GM23248 (cell line): ENCODE measurements at regions not wholly inside any gene's neighbourhood (a gene's known extent, or its start where the extent isn't known, plus 50 kb on each side); places are given as distances from the start of the nearest gene placed in this dataset.

ENCODE experiments used
- DNase-seq: peaks from one replicate; pipeline ENCODE4 v3.0.0-alpha.2; 2015
- H2AFZ ChIP-seq: fragments of 200-600 bp; sonication (generic); 2 replicates; pipeline ENCODE4 v1.6.1; 2016; ENCODE audit warnings: antibody characterized with exemption
- H3F3A ChIP-seq: fragments of 200-600 bp; sonication (generic); 2 replicates; pipeline ENCODE4 v1.6.1; 2016; ENCODE audit warnings: mild to moderate bottlenecking, antibody characterized with exemption, mixed run types; ENCODE audit not compliant: insufficient read depth
- H3K27ac ChIP-seq: fragments of 200-600 bp; sonication (generic); 2 replicates; pipeline ENCODE4 v1.5.1; 2016; ENCODE audit warnings: mild to moderate bottlenecking
- H3K27me3 ChIP-seq: fragments of 200-600 bp; sonication (generic); replicated peaks from 2 replicates; pipeline ENCODE4 v1.6.1; 2016; ENCODE audit warnings: mild to moderate bottlenecking; ENCODE audit not compliant: insufficient read depth
- H3K36me3 ChIP-seq: fragments of 200-600 bp; sonication (generic); 2 replicates; pipeline ENCODE4 v1.6.1; 2016; ENCODE audit warnings: low read depth, mild to moderate bottlenecking
- H3K4me1 ChIP-seq: fragments of 200-600 bp; sonication (generic); 2 replicates; pipeline ENCODE4 v1.6.1; 2016; ENCODE audit warnings: mild to moderate bottlenecking; ENCODE audit not compliant: insufficient read depth
- H3K4me2 ChIP-seq: fragments of 200-600 bp; sonication (generic); one replicate; pipeline ENCODE4 v1.6.1; 2016; ENCODE audit warnings: mild to moderate bottlenecking; ENCODE audit not compliant: unreplicated experiment
- H3K4me3 ChIP-seq: fragments of 200-600 bp; sonication (generic); 2 replicates; pipeline ENCODE4 v1.5.1; 2016; ENCODE audit warnings: mild to moderate bottlenecking
- H3K79me2 ChIP-seq: fragments of 200-600 bp; sonication (generic); 2 replicates; pipeline ENCODE4 v1.6.1; 2016; ENCODE audit warnings: mild to moderate bottlenecking; ENCODE audit not compliant: insufficient read depth
- H3K9ac ChIP-seq: fragments of 200-600 bp; sonication (generic); 2 replicates; pipeline ENCODE4 v1.6.1; 2016; ENCODE audit warnings: mild to moderate bottlenecking
- H3K9me2 ChIP-seq: fragments of 200-600 bp; sonication (generic); 2 replicates; pipeline ENCODE4 v1.6.1; 2016; ENCODE audit warnings: mixed run types, mild to moderate bottlenecking, moderate library complexity; ENCODE audit not compliant: insufficient read depth
- H3K9me3 ChIP-seq: fragments of 200-600 bp; sonication (generic); one replicate; pipeline ENCODE4 v1.6.1; 2017; ENCODE audit warnings: low read depth
- H4K20me1 ChIP-seq: fragments of 200-600 bp; sonication (generic); 2 replicates; pipeline ENCODE4 v1.6.0; 2016; ENCODE audit not compliant: insufficient read depth
- EZH2 ChIP-seq: fragments of 200-600 bp; sonication (generic); IDR thresholded peaks from 2 replicates; pipeline ENCODE4 v1.6.1; 2018; ENCODE audit warnings: antibody characterized with exemption, mild to moderate bottlenecking; ENCODE audit not compliant: insufficient read depth, poor library complexity, severe bottlenecking
- EZH2phosphoT487 ChIP-seq: fragments of 200-600 bp; sonication (generic); IDR thresholded peaks from 2 replicates; pipeline ENCODE4 v1.6.1; 2018; ENCODE audit warnings: antibody characterized with exemption, moderate library complexity, mild to moderate bottlenecking, low read depth; ENCODE audit not compliant: insufficient read depth
- WGBS, 2 experiments: methylation state at CpG; one replicate each; pipeline ENCODE4 v1.1.6; 2015 to 2017; ENCODE audit warnings: low lambda C conversion rate in 2 of 2, low coverage in 1 of 2; ENCODE audit errors: missing lambda C conversion rate in 2 of 2; 5-methylcytosine and 5-hydroxymethylcytosine counted together
- in situ Hi-C: fragments of 300-500 bp; cut with MboI; formaldehyde crosslinking; loops from 2 replicates; pipeline ENCODE4 v1.15.0; 2020

- TF ChIP-seq EZH2 (no peak), EZH2phosphoT487 (no peak)
These were observed 63.4 kb upstream of the MAP3K7 start for GRCh38 chr6:90650041-90650940.

GRCh38 chr6:90648873-90649272 is 62.0 kb upstream of the MAP3K7 start:
- H3K27ac ChIP-seq = no peak overlapping the region
- H3K79me2 ChIP-seq = no peaks in the 10 kb centered on the region
- TF ChIP-seq EZH2 (no peak), EZH2phosphoT487 (no peak)
- H3K27me3 ChIP-seq = no peaks in the 10 kb centered on the region
- no peak overlapping the region for H2AFZ ChIP-seq
- H3K4me3 ChIP-seq = no peak overlapping the region
- H3F3A ChIP-seq = no peaks in the 10 kb centered on the region
- H3K9me3 ChIP-seq = no peaks in the 10 kb centered on the region
- in situ Hi-C loops = no loop called here
- H3K4me1 ChIP-seq = no peaks in the 10 kb centered on the region
- 9 to 25% methylated on average over 1 of the region's 1 CpG for WGBS, 2 experiments
- no peak for DNase-seq
- H3K9me2 ChIP-seq = no peaks in the 10 kb centered on the region
- no peaks in the 10 kb centered on the region for H4K20me1 ChIP-seq
- no peak overlapping the region for H3K4me2 ChIP-seq
- H3K36me3 ChIP-seq = no peaks in the 10 kb centered on the region
- H3K9ac ChIP-seq = no peak overlapping the region

More at GRCh38 chr6:90650041-90650940, 63.4 kb upstream of the MAP3K7 start:
- Histone ChIP-seq H3K9me2 (no peaks in the 10 kb centered on the region), H3K27me3 (no peaks in the 10 kb centered on the region), H3K4me1 (no peaks in the 10 kb centered on the region), H3K27ac (no peak overlapping the region), H2AFZ (no peak overlapping the region), H3F3A (no peaks in the 10 kb centered on the region), H4K20me1 (no peaks in the 10 kb centered on the region), H3K79me2 (no peaks in the 10 kb centered on the region), H3K9ac (no peak overlapping the region), H3K4me3 (no peak overlapping the region), H3K9me3 (no peaks in the 10 kb centered on the region), H3K4me2 (no peak overlapping the region), H3K36me3 (no peaks in the 10 kb centered on the region)
- no peak for DNase-seq
- in situ Hi-C loops = no loop called here
- 19 to 21% methylated on average over 8 of the region's 8 CpGs for WGBS, 2 experiments

- H3K9ac ChIP-seq = no peak overlapping the region
- 0 to 2% methylated on average over 1 of the region's 1 CpG for WGBS, 2 experiments
These were observed 60.1 kb upstream of the MAP3K7 start for GRCh38 chr6:90646940-90647339.

DNA sequence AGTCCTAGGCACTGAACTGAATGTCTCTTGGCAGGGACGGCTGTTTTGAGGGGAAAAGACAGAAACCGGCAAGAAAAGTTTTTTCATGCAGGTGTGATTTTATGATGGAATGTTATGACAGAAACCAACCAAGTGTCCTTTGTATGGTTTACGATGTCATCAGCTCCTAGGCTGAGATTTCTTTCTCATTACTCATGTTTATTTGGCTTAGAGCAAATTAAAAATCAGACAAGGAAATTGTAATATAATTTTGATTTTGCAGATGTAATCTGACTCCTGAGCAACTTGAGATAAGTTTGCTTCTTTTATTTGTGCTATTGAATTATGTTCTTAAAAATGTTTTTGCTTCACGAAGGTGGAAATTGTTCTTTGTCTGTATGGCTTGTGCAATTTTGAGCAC is 58.8 kb upstream of the MAP3K7 start:
- DNase-seq = no peak
- Histone ChIP-seq H3K4me2 (no peak overlapping the region), H3K4me1 (no peaks in the 10 kb centered on the region), H3K9ac (no peak overlapping the region), H3K79me2 (no peaks in the 10 kb centered on the region), H3K4me3 (no peak overlapping the region), H2AFZ (no peak overlapping the region), H3F3A (no peaks in the 10 kb centered on the region), H3K27ac (no peak overlapping the region), H3K9me2 (no peaks in the 10 kb centered on the region), H4K20me1 (no peaks in the 10 kb centered on the region), H3K27me3 (no peaks in the 10 kb centered on the region), H3K9me3 (no peaks in the 10 kb centered on the region), H3K36me3 (no peaks in the 10 kb centered on the region)
- WGBS, 2 experiments = 15 to 21% methylated on average over 4 of the region's 4 CpGs
- TF ChIP-seq EZH2phosphoT487 (no peak), EZH2 (no peak)
- in situ Hi-C loops = no loop called here

More at GRCh38 chr6:90646940-90647339, 60.1 kb upstream of the MAP3K7 start:
- H3K9me2 ChIP-seq = no peaks in the 10 kb centered on the region
- H3K27me3 ChIP-seq = no peaks in the 10 kb centered on the region
- no peak overlapping the region for H3K4me2 ChIP-seq
- H2AFZ ChIP-seq = no peak overlapping the region
- no peaks in the 10 kb centered on the region for H3F3A ChIP-seq
- no peak overlapping the region for H3K4me3 ChIP-seq
- TF ChIP-seq EZH2phosphoT487 (no peak), EZH2 (no peak)
- no peaks in the 10 kb centered on the region for H4K20me1 ChIP-seq
- no peak overlapping the region for H3K27ac ChIP-seq
- H3K4me1 ChIP-seq = no peaks in the 10 kb centered on the region
- in situ Hi-C loops = no loop called here
- H3K36me3 ChIP-seq = no peaks in the 10 kb centered on the region
- DNase-seq = peak; percentile 23
- H3K79me2 ChIP-seq = no peaks in the 10 kb centered on the region
- no peaks in the 10 kb centered on the region for H3K9me3 ChIP-seq
